IMR-90 (cell line): ENCODE measurements at regions not wholly inside any gene's neighbourhood (a gene's known extent, or its start where the extent isn't known, plus 50 kb on each side); places are given as distances from the start of the nearest gene placed in this dataset.

Experiments used
- ATAC-seq: fragments of 200-7000 bp; cut with Tn5 transposase; 2 replicates; pipeline ENCODE4 v1.9.1; 2020; ENCODE audit warnings: low read depth, mild to moderate bottlenecking, moderate library complexity
- BruUV-seq: library from RNA; stranded (reverse); fragments of 400-500 nt; replicated peaks from 2 replicates; lab custom pipeline; 2021; lab: Mats Ljungman, UMichigan
- CTCF ChIA-PET: fragments of 300-600 bp; formaldehyde crosslinking; extraction: SDS; loops from one replicate; lab custom pipeline; 2021; ENCODE audit warnings: antibody characterized with exemption; lab: Yijun Ruan, JAX
- POLR2A ChIA-PET: fragments of 300-600 bp; sonication (Branson Sonifier 250); formaldehyde crosslinking; loops from one replicate; lab custom pipeline; 2022; ENCODE audit warnings: antibody characterized with exemption; ENCODE audit not compliant: unreplicated experiment; lab: Charles Lee
- DNase-seq: peaks from one replicate; pipeline ENCODE4 v3.0.0; 2013
- H2AFZ ChIP-seq: replicated peaks from 2 replicates; pipeline ENCODE3; 2013; ENCODE audit warnings: low read length, mild to moderate bottlenecking; ENCODE audit not compliant: poor library complexity
- H2AK5ac ChIP-seq: 2 replicates; pipeline ENCODE4 v1.6.1; 2013; ENCODE audit warnings: low read depth, low read length, inconsistent platforms
- H2AK9ac ChIP-seq: replicated peaks from 2 replicates; pipeline ENCODE3; 2013; ENCODE audit warnings: mild to moderate bottlenecking, low read depth, low read length, moderate library complexity; ENCODE audit not compliant: poor library complexity
- H2BK120ac ChIP-seq: 2 replicates; pipeline ENCODE4 v1.6.1; 2013; ENCODE audit warnings: low read depth, low read length, inconsistent platforms
- H2BK15ac ChIP-seq: 3 replicates; pipeline ENCODE4 v1.6.1; 2013; ENCODE audit warnings: low read depth, low read length, inconsistent platforms
- H2BK20ac ChIP-seq: 2 replicates; pipeline ENCODE4 v1.6.1; 2013; ENCODE audit warnings: low read depth, mild to moderate bottlenecking, inconsistent platforms, low read length, moderate library complexity
- H2BK5ac ChIP-seq: 2 replicates; pipeline ENCODE4 v1.6.1; 2013; ENCODE audit warnings: mild to moderate bottlenecking, low read depth, low read length, inconsistent platforms; ENCODE audit not compliant: poor library complexity, severe bottlenecking
- H3K14ac ChIP-seq: replicated peaks from 2 replicates; pipeline ENCODE4 v1.6.1; 2013; ENCODE audit warnings: low read depth, low read length, inconsistent platforms
- H3K18ac ChIP-seq: 2 replicates; pipeline ENCODE4 v1.6.1; 2013; ENCODE audit warnings: low read depth, low read length, control low read depth
- H3K23ac ChIP-seq: 2 replicates; pipeline ENCODE4 v1.6.1; 2013; ENCODE audit warnings: low read depth, low read length, inconsistent platforms
- H3K27ac ChIP-seq: 2 replicates; pipeline ENCODE4 v1.5.1; 2013; ENCODE audit warnings: mild to moderate bottlenecking, control low read depth, low read length; ENCODE audit not compliant: insufficient read depth
- H3K27me3 ChIP-seq: 2 replicates; pipeline ENCODE4 v1.6.1; 2013; ENCODE audit warnings: low read length; ENCODE audit not compliant: control insufficient read depth, insufficient read depth
- H3K36me3 ChIP-seq: 2 replicates; pipeline ENCODE4 v1.6.1; 2013; ENCODE audit warnings: low read length, mixed read lengths; ENCODE audit not compliant: control insufficient read depth, insufficient read depth
- H3K4ac ChIP-seq: 2 replicates; pipeline ENCODE4 v1.6.1; 2013; ENCODE audit warnings: low read depth, low read length, inconsistent platforms
- H3K4me1 ChIP-seq: 2 replicates; pipeline ENCODE4 v1.6.1; 2013; ENCODE audit warnings: low read length, mixed read lengths; ENCODE audit not compliant: control insufficient read depth, insufficient read depth
- H3K4me2 ChIP-seq: 2 replicates; pipeline ENCODE4 v1.6.1; 2013; ENCODE audit warnings: low read depth, mild to moderate bottlenecking, control low read depth, low read length, moderate library complexity
- H3K4me3 ChIP-seq: 2 replicates; pipeline ENCODE4 v1.5.1; 2013; ENCODE audit warnings: low read depth, mild to moderate bottlenecking, control low read depth, low read length, moderate library complexity; ENCODE audit not compliant: insufficient read depth
- H3K56ac ChIP-seq: 2 replicates; pipeline ENCODE4 v1.6.1; 2013; ENCODE audit warnings: low read length, inconsistent platforms; ENCODE audit not compliant: insufficient read depth; ENCODE audit errors: extremely low read depth
- H3K79me1 ChIP-seq, 2 experiments: 2 replicates each; pipeline ENCODE4 v1.6.1; 2013; ENCODE audit warnings: low read length in 2 of 2, inconsistent platforms in 1 of 2, low read depth in 1 of 2
- H3K9ac ChIP-seq: 2 replicates; pipeline ENCODE4 v1.6.1; 2013; ENCODE audit warnings: low read depth, low read length, control low read depth
- H3K9me1 ChIP-seq: 2 replicates; pipeline ENCODE4 v1.6.1; 2013; ENCODE audit warnings: low read length, inconsistent platforms; ENCODE audit not compliant: insufficient read depth
- H3K9me3 ChIP-seq: 2 replicates; pipeline ENCODE4 v1.6.1; 2013; ENCODE audit warnings: low read length; ENCODE audit not compliant: control insufficient read depth, insufficient read depth
- H4K20me1 ChIP-seq: 2 replicates; pipeline ENCODE4 v1.6.1; 2013; ENCODE audit warnings: low read length, inconsistent platforms; ENCODE audit not compliant: insufficient read depth
- H4K5ac ChIP-seq: 2 replicates; pipeline ENCODE4 v1.6.1; 2013; ENCODE audit warnings: mild to moderate bottlenecking, low read depth, low read length, control low read depth
- H4K8ac ChIP-seq, 2 experiments: 2 replicates each; pipeline ENCODE4 v1.6.1; 2013; ENCODE audit warnings: low read depth in 2 of 2, low read length in 2 of 2, control low read depth in 1 of 2, inconsistent platforms in 1 of 2
- H4K91ac ChIP-seq: 2 replicates; pipeline ENCODE4 v1.6.1; 2013; ENCODE audit warnings: low read depth, low read length, inconsistent platforms; ENCODE audit not compliant: insufficient read depth
- BHLHE40 ChIP-seq: fragments of 150-350 bp; IDR thresholded peaks from 2 replicates; pipeline ENCODE4 v1.6.1; 2016; ENCODE audit warnings: mild to moderate bottlenecking, low read depth, low read length
- ELK1 ChIP-seq: fragments of 150-350 bp; IDR thresholded peaks from 2 replicates; pipeline ENCODE4 v1.6.1; 2016; ENCODE audit warnings: low read depth, mild to moderate bottlenecking, low read length, moderate library complexity, borderline replicate concordance
- MAZ ChIP-seq: IDR thresholded peaks from 2 replicates; pipeline ENCODE4 v1.6.1; 2012; ENCODE audit warnings: low read depth, mild to moderate bottlenecking, low read length, improper control_type of control experiment, moderate library complexity, borderline replicate concordance
- RCOR1 ChIP-seq: IDR thresholded peaks from 2 replicates; pipeline ENCODE4 v1.6.1; 2012; ENCODE audit warnings: mild to moderate bottlenecking, low read length, improper control_type of control experiment; ENCODE audit not compliant: insufficient replicate concordance
- RFX5 ChIP-seq: IDR thresholded peaks from 2 replicates; pipeline ENCODE4 v1.8.0; 2012; ENCODE audit warnings: low read depth, mild to moderate bottlenecking, low read length, moderate library complexity
- WGBS, 2 experiments: methylation state at CpG; one replicate each; pipeline versions ENCODE4 v1.1.5 to v1.1.7; 2013; ENCODE audit warnings: missing lambda C conversion rate in 2 of 2; ENCODE audit not compliant: insufficient read length in 1 of 2; ENCODE audit errors: extremely low coverage in 2 of 2; 5-methylcytosine and 5-hydroxymethylcytosine counted together
- dilution Hi-C: fragments of 300-500 bp; cut with HindIII; formaldehyde crosslinking; loops from one replicate; pipeline ENCODE4 v1.14.3; 2018; ENCODE audit warnings: low sequenced_read_pairs; ENCODE audit not compliant: unreplicated experiment
- in situ Hi-C: fragments of 300-500 bp; cut with MboI; formaldehyde crosslinking; loops from 3 replicates; pipeline ENCODE4 v1.14.3; 2019; ENCODE audit warnings: low sequenced_read_pairs, inconsistent platforms, mixed read lengths
- intact Hi-C: fragments of 100-400 bp; cut with micrococcal nuclease; formaldehyde crosslinking; loops from 2 replicates; pipeline ENCODE4 v1.10.0; 2022

- no TSS peak for BruUV-seq
- Histone ChIP-seq H3K27ac (no peak overlapping the region), H4K5ac (no peak overlapping the region), H3K36me3 (no peaks in the 10 kb centered on the region), H3K14ac (no peak overlapping the region), H2BK20ac (no peak overlapping the region), H4K8ac (no peak overlapping the region), H2AFZ (no peak overlapping the region), H3K4me2 (no peak overlapping the region), H3K79me1 (no peaks in the 10 kb centered on the region), H3K27me3 (peaks cover 67% of the 10 kb centered on the region), H3K9ac (no peak overlapping the region), H3K9me1 (no peaks in the 10 kb centered on the region), H4K20me1 (0 out of 2 replicates have a peak, but pooled peaks cover 6% of the 10 kb centered on the region), H2BK5ac (no peak overlapping the region), H2AK9ac (peak overlapping the region; percentile 42), H3K9me3 (no peaks in the 10 kb centered on the region), H3K23ac (no peak overlapping the region), H3K4ac (no peak overlapping the region), H3K18ac (no peak overlapping the region), H2AK5ac (no peak overlapping the region), H2BK120ac (no peak overlapping the region), H3K4me3 (no peak overlapping the region), H4K91ac (no peak overlapping the region), H3K4me1 (no peaks in the 10 kb centered on the region), H2BK15ac (no peak overlapping the region), H3K56ac (no peak overlapping the region)
- DNase-seq, result no peak
- TF ChIP-seq ELK1 (no peak), RCOR1 (no peak), RFX5 (no peak), MAZ (no peak), BHLHE40 (no peak)
- 31% methylated on average over 3 of the region's 13 CpGs; no CpG with 5 or more reads in 1 of the 2 experiments for WGBS, 2 experiments
- ChIA-PET CTCF (interaction anchor here (1.2 kb wide), 1 partner anchor 191 kb away, joined by 5 read pairs; no protein-coding TSS in a partner anchor), POLR2A (no interaction called here)
- ATAC-seq, result no peak
- in situ Hi-C loops, result no loop called here
- dilution Hi-C loops, result no loop called here
- intact Hi-C loops, result no loop called here
These were observed 191.9 kb upstream of the LINGO1 start for GRCh38 chr15:77824361-77825251.
